Inflammatory macrophage treated with lipopolysaccharide for 1 hour (primary cell): ENCODE measurements at regions not wholly inside any gene's neighbourhood (a gene's known extent, or its start where the extent isn't known, plus 50 kb on each side); places are given as distances from the start of the nearest gene placed in this dataset.
"Not testable (repeated sequence)": the region's sequence is repeated elsewhere in the genome, so short reads cannot be mapped to it uniquely, and the experiment has no call there.

Experiments
- DNase-seq, 2 donors: peaks; one replicate each; pipeline ENCODE4 v3.0.0-alpha.2; 2020 to 2022

- no peak for DNase-seq
Measured at GRCh38 chr18:1746131-1746530, 825.2 kb downstream of the METTL4 start.

GRCh38 chr18:1751249-1751648 lies 820.1 kb downstream of the METTL4 start:
- DNase-seq = no peak

GRCh38 chr18:1760901-1761300 lies 810.4 kb downstream of the METTL4 start:
- DNase-seq = no peak

GRCh38 chr18:1774261-1774660 lies 797.0 kb downstream of the METTL4 start:
- no peak for DNase-seq

GRCh38 chr18:1777843-1778242 lies 793.5 kb downstream of the METTL4 start:
- no peak for DNase-seq

GRCh38 chr18:1778496-1779178 lies 792.7 kb downstream of the METTL4 start:
- DNase-seq = no peak

GRCh38 chr18:1779587-1779986 lies 791.7 kb downstream of the METTL4 start:
- no peak for DNase-seq

GRCh38 chr18:1784113-1784512 lies 787.2 kb downstream of the METTL4 start:
- DNase-seq = no peak

GRCh38 chr18:1785980-1786379 lies 785.3 kb downstream of the METTL4 start:
- DNase-seq = not testable (repeated sequence)

- DNase-seq = no peak
Measured at GRCh38 chr18:1796636-1797035, 774.7 kb downstream of the METTL4 start.

- DNase-seq = no peak
Measured at GRCh38 chr18:1797235-1797634, 774.1 kb downstream of the METTL4 start.

GRCh38 chr18:1805521-1805920 lies 765.8 kb downstream of the METTL4 start:
- DNase-seq = peak; percentile 16 to 41

GRCh38 chr18:1806884-1807615 lies 764.3 kb downstream of the METTL4 start:
- no peak for DNase-seq

GRCh38 chr18:1811282-1811681 lies 760.0 kb downstream of the METTL4 start:
- no peak for DNase-seq

GRCh38 chr18:1825296-1825695 lies 746.0 kb downstream of the METTL4 start:
- no peak for DNase-seq

- no peak for DNase-seq
Measured at GRCh38 chr18:1840878-1841277, 730.4 kb downstream of the METTL4 start.

GRCh38 chr18:1846640-1847039 lies 724.7 kb downstream of the METTL4 start:
- DNase-seq = no peak

GRCh38 chr18:1848716-1849115 lies 722.6 kb downstream of the METTL4 start:
- DNase-seq = no peak

- DNase-seq = no peak
Measured at GRCh38 chr18:1849386-1849785, 721.9 kb downstream of the METTL4 start.

- DNase-seq = not testable (repeated sequence)
Measured at GRCh38 chr18:1857281-1857680, 714.0 kb downstream of the METTL4 start.

GRCh38 chr18:1861473-1861872 lies 709.8 kb downstream of the METTL4 start:
- no peak for DNase-seq

- DNase-seq = no peak
Measured at GRCh38 chr18:1865869-1866268, 705.4 kb downstream of the METTL4 start.

- no peak for DNase-seq
Measured at GRCh38 chr18:1872274-1872673, 699.0 kb downstream of the METTL4 start.

GRCh38 chr18:1875219-1875618 lies 696.1 kb downstream of the METTL4 start:
- no peak for DNase-seq

- no peak for DNase-seq
Measured at GRCh38 chr18:1884623-1885022, 686.7 kb downstream of the METTL4 start.
